ENCODE measurements at regions not wholly inside any gene's neighbourhood (a gene's known extent, or its start where the extent isn't known, plus 50 kb on each side); places are given as distances from the start of the nearest gene placed in this dataset.
A peak's percentile ranks its signal among the peaks of the same experiment; 100 is the strongest.

DNA sequence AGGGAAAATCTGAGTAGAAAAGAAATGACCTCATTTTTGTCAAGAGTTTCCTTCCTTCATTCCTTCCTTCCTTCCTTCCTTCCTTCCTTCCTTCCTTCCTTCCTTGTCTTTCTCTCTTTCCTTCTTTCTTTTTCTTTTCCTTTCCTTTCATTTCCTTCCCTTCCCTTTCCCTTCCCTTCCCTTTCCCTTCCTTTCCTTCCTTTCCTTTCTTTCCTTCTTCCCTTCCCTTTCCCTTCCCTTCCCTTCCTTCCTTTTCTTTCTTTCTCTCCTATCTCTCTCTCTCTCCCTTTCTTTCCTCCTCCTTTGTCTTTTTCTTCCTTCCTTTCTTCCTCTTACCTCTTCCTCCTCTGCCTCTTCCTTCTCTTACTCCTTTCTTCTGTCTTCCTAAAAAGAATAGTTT is 347.6 kb downstream of the FAM47A start:
- TF ChIP-seq, protein P1, sequence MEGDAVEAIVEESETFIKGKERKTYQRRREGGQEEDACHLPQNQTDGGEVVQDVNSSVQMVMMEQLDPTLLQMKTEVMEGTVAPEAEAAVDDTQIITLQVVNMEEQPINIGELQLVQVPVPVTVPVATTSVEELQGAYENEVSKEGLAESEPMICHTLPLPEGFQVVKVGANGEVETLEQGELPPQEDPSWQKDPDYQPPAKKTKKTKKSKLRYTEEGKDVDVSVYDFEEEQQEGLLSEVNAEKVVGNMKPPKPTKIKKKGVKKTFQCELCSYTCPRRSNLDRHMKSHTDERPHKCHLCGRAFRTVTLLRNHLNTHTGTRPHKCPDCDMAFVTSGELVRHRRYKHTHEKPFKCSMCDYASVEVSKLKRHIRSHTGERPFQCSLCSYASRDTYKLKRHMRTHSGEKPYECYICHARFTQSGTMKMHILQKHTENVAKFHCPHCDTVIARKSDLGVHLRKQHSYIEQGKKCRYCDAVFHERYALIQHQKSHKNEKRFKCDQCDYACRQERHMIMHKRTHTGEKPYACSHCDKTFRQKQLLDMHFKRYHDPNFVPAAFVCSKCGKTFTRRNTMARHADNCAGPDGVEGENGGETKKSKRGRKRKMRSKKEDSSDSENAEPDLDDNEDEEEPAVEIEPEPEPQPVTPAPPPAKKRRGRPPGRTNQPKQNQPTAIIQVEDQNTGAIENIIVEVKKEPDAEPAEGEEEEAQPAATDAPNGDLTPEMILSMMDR (conservative IDR thresholded peaks at IDR 0.05; ENCODE audit: low read depth): no peak
- DNase-seq (ENCODE audit: low spot score): no peak
- no peak overlapping the region for H3K27ac ChIP-seq
- CTCF ChIA-PET: interaction anchor here (0.5 to 0.8 kb wide), 2 partner anchors 73 to 147 kb away, joined by 3 read pairs; no protein-coding TSS in a partner anchor
- POLR2A ChIA-PET (ENCODE audit: low non-redundant PET): no interaction called here

DNA sequence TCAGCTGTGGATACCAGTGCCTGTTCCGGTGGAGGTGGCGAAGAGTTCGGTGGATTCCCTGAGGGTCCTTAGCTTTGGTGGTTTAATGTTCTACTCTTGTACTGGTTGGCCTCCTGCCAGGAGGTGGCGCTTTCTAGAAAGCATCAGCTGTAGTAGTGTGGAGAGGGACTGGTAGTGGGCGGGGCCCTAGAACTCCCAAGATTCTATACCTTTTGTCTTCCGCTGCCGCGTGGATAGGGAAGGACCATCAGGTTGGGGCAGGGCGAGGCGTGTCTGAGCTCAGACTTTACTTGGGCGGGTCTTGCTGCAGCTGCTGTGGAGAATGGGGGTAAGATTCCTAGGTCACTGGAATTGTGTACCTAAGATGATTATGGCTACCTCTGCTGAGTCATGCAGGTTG is 390.3 kb downstream of the FAM47A start:
- no peak for DNase-seq (ENCODE audit: low spot score)
- POLR2A ChIA-PET (ENCODE audit: low non-redundant PET): no interaction called here
- no peak overlapping the region for H3K27ac ChIP-seq
- TF ChIP-seq, protein P1 (conservative IDR thresholded peaks at IDR 0.05; ENCODE audit: low read depth): no peak
- CTCF ChIA-PET: no interaction called here

DNA sequence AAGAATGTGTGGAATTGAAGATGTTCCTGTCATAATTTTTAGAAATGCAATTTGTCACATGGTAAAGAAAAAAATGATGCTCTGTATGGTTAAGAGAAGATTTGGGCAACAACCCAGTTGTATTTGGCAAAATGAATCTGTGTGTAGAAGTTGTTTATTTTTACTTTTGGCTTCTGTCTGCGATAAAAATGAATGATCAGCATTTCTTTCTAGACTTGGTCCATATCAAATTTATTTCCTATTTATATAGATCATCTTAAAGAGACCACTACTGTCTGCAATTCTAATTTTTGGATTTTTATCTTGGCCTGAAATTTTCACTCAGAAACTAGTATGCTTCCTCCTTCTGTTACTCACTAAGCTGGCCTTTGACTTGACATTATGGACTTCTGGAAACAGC is 396.9 kb downstream of the FAM47A start:
- ChIA-PET CTCF (no interaction called here), POLR2A (ENCODE audit: low non-redundant PET) (no interaction called here)
- H3K27ac ChIP-seq: no peak overlapping the region
- no peak for DNase-seq (ENCODE audit: low spot score)
- TF ChIP-seq, protein P1 (conservative IDR thresholded peaks at IDR 0.05; ENCODE audit: low read depth): no peak

DNA sequence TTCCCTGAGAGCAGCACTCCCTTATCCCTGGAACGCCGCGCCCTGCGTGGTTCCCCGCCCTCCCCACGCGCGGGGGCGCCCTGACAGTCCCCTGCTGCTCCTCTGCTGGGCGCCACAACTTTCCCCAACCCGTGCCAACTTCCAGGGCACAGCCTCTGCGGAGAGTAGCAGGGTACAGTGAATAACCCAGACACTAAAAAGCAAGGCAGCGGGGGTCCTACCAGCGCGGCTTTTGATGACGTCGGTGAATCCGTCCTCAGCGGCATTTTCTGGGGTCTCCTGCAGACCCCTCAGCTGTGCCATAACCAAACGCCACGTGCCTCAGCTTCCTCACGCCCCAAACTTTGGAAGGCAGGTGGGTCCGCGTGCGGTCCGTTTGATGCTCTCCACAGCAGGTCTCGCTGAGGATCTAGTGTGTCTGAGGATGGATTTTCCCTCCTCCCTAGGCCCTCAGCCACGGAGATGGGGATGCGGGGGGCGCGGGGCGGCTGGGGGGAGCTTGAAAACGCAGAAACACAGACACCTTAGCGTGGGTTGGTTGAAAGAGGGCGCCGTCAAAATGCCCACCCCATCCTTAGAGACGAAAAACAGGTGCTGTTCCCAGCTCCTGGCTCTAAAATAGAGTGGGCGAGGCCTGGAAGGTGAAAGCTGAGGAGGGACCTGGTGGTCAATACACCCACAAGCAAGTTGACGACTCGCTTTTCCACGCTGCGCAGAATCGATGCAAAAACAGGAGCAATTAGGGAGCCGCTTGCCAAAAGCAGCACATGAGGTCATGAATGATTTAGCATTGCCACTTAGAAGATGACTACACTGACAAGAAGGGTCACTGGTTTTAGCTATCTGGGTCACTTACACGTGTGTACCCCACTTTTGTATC is 405.6 kb downstream of the FAM47A start:
- H3K27ac ChIP-seq: no peak overlapping the region
- no peak for DNase-seq (ENCODE audit: low spot score)
- ChIA-PET POLR2A (ENCODE audit: low non-redundant PET) (no interaction called here), CTCF (no interaction called here)
- TF ChIP-seq, protein P1 (conservative IDR thresholded peaks at IDR 0.05; ENCODE audit: low read depth): no peak

DNA sequence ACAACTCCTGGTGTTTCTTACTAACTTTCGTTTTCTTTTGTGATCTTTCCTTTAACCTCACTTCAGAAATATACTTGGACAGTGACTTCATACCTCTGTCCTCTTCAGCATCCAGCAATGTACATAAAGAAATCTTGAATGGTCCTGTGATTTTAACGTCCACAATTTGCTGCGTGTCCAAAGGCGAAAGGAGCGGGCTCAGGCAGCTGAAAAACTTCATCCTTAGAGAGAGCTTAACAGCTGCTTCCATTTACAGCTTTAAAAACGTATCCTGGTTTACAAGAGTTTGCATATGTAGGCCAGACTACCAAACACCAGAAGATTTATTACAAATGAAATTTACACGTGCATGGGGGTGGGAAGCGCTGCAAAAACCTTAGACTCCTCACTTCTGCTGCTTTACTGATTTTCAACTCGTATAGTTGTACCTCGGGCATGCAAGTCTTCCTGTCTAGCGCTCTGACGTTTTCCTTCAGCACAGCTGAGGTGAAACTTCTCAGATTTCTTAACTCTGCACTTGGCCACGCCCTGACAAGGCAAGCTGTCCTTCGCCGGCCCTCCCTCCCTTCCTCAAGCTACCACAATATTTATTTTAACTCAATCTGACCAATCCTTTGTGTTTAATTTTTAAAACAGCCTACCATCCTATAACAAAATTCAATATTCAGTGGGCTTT is 406.4 kb downstream of the FAM47A start:
- H3K27ac ChIP-seq: no peak overlapping the region
- DNase-seq (ENCODE audit: low spot score): peak; percentile 0
- ChIA-PET CTCF (no interaction called here), POLR2A (ENCODE audit: low non-redundant PET) (no interaction called here)
- TF ChIP-seq, protein P1 (conservative IDR thresholded peaks at IDR 0.05; ENCODE audit: low read depth): no peak

DNA sequence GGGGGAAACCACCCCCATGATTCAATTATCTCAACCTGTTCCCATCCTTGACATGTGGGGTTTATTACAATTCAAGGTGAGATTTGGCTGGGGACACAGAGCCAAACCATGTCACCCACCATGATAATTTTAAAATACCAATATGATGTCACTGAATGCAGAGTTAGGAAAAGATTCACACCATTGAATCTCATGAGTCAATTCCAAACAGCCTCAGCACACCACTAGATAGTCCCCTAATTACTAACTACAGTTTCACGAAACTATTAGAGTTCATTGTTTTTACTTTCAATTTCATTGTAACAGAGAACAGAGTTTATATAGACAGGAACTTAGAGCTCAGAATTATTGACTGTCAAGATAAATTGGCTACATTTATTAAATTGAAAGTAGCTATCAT is 410.2 kb downstream of the FAM47A start:
- POLR2A ChIA-PET (ENCODE audit: low non-redundant PET): no interaction called here
- DNase-seq (ENCODE audit: low spot score): no peak
- CTCF ChIA-PET: interaction anchor here (0.6 kb wide), 1 partner anchor 10 kb away, joined by 4 read pairs; no protein-coding TSS in a partner anchor
- H3K27ac ChIP-seq: no peak overlapping the region
- TF ChIP-seq, protein P1 (conservative IDR thresholded peaks at IDR 0.05; ENCODE audit: low read depth): no peak
